Mucosa of descending colon (tissue), 3 donors: ENCODE measurements at regions not wholly inside any gene's neighbourhood (a gene's known extent, or its start where the extent isn't known, plus 50 kb on each side); places are given as distances from the start of the nearest gene placed in this dataset.

Experiments used
- ATAC-seq: fragments of 200-7000 bp; cut with Tn5 transposase; one replicate; pipeline ENCODE4 v1.9.1; 2020; ENCODE audit warnings: mild to moderate bottlenecking, moderate library complexity
- DNase-seq, 3 donors: peaks; one replicate each; pipeline ENCODE4 v3.0.0-alpha.2; 2020
- H3K36me3 ChIP-seq: fragments of 200-600 bp; one replicate; pipeline ENCODE4 v1.8.0; 2021; ENCODE audit warnings: low read depth, mild to moderate bottlenecking
- H3K4me1 ChIP-seq: fragments of 200-600 bp; one replicate; pipeline ENCODE4 v1.8.0; 2021; ENCODE audit warnings: low read depth, mild to moderate bottlenecking
- H3K4me3 ChIP-seq: fragments of 200-600 bp; one replicate; pipeline ENCODE4 v1.8.0; 2021; ENCODE audit warnings: mild to moderate bottlenecking
- H3K9me3 ChIP-seq: fragments of 200-600 bp; one replicate; pipeline ENCODE4 v1.8.0; 2021; ENCODE audit warnings: mild to moderate bottlenecking
- CTCF ChIP-seq: fragments of 200-600 bp; IDR thresholded peaks from one replicate; pipeline ENCODE4 v1.8.0; 2022; ENCODE audit warnings: antibody characterized with exemption, mild to moderate bottlenecking
- intact Hi-C, 2 donors: fragments of 100-400 bp; cut with DNase I in 1 of 2; cut with micrococcal nuclease in 1 of 2; formaldehyde crosslinking; loops; one replicate each; pipeline versions ENCODE4 v1.11.0 to v1.11.1; 2022; cut with DNase I, micrococcal nuclease
- donor health status: DM: no; HTN: no; CAD: no; lungs with moderate emphysema.
- donor health status: DM: no; HTN: no; CAD: no.
- donor health status: DM: no; HTN: yes; CAD: no.

GRCh38 chr3:40793730-40794129 lies 269.0 kb downstream of the ZNF621 start:
- H3K36me3 ChIP-seq = no peaks in the 10 kb centered on the region
- intact Hi-C loops = no loop called here
- H3K9me3 ChIP-seq = no peaks in the 10 kb centered on the region
- H3K4me1 ChIP-seq = no peaks in the 10 kb centered on the region
- ATAC-seq = no peak
- no peak for DNase-seq
- no peak for TF ChIP-seq CTCF
- no peak overlapping the region for H3K4me3 ChIP-seq

DNA sequence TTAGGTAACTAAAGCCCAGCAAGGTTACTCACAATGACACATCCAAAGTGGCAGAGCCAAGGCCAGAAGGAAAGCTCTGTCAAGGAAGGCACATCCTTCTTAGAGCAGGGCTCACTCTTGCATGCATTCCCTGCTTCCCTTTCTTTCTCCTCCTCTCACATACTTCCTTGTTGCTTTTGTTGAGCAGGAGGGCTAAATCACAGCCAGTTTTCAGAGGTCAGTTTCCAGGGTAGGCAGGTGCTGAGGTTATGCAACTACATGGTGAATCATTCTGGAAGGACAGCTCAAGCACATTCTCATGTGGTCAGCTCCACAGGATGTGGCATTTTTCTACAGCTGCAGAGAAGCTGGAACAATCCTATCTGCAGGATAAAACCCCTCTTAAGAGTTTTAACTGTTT lies 275.6 kb downstream of the ZNF621 start:
- no peaks in the 10 kb centered on the region for H3K9me3 ChIP-seq
- ATAC-seq (peak; percentile 67), DNase-seq (peak in 1 of 3 donors; percentile 20)
- intact Hi-C loops = no loop called here
- no peaks in the 10 kb centered on the region for H3K4me1 ChIP-seq
- no peak overlapping the region for H3K4me3 ChIP-seq
- no peaks in the 10 kb centered on the region for H3K36me3 ChIP-seq
- no peak for TF ChIP-seq CTCF

- TF ChIP-seq CTCF = no peak
- no peaks in the 10 kb centered on the region for H3K9me3 ChIP-seq
Observed at GRCh38 chr3:40801284-40801741, 276.6 kb downstream of the ZNF621 start.

DNA sequence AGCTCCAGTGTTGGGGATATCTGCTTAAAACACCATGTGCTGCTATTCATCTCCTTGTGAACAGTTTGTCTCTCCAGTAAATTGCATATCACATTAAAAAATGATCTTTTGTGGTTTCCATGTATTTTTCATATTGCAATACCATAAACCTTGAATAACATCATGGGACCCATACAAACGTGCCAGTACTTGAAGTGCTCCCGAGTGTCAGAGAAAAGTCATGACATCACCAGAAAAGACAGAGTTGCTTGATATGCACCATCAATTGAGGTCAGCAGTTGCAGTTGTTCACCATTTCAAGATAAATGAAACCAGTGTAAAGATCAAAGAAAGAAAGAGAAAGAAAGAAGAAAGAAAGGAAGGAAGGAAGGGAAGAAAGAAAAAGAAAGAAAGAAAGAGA lies 278.6 kb downstream of the ZNF621 start:
- no peak for TF ChIP-seq CTCF
- Histone ChIP-seq H3K4me3 (no peak overlapping the region), H3K9me3 (no peaks in the 10 kb centered on the region), H3K36me3 (no peaks in the 10 kb centered on the region), H3K4me1 (no peaks in the 10 kb centered on the region)
- DNase-seq = no peak
- intact Hi-C loops = no loop called here
- ATAC-seq = no peak

More at GRCh38 chr3:40801284-40801741, 276.6 kb downstream of the ZNF621 start:
- intact Hi-C loops = no loop called here
- ATAC-seq (no peak), DNase-seq (no peak)
- Histone ChIP-seq H3K4me3 (no peak overlapping the region), H3K4me1 (no peaks in the 10 kb centered on the region), H3K36me3 (no peaks in the 10 kb centered on the region)

GRCh38 chr3:40805456-40805855 lies 280.7 kb downstream of the ZNF621 start:
- ATAC-seq (no peak), DNase-seq (no peak)
- TF ChIP-seq CTCF = no peak
- peaks cover 2% of the 10 kb centered on the region for H3K9me3 ChIP-seq
- no peaks in the 10 kb centered on the region for H3K4me1 ChIP-seq
- no peak overlapping the region for H3K4me3 ChIP-seq
- intact Hi-C loops = no loop called here
- no peaks in the 10 kb centered on the region for H3K36me3 ChIP-seq

DNA sequence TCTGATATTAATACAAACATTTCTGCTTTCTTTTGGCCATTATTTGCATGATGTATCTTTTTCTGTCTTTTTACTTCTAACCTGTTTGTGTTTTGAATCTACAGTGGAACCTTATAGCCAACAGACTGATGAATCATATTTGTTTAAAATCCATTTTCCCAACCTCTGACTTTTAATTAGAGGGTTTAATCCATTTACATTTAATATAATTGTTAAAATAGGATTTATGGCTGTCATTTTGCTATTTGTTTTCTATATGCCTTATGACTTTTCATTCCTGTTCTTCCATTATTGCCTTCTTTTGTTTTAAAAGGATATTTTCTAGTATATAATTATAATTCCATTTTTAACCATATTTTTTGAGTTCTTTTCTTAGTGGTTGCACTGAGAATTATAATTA lies 286.1 kb downstream of the ZNF621 start:
- intact Hi-C loops = no loop called here
- no peak for ATAC-seq

More for the DNA sequence above, 286.1 kb downstream of the ZNF621 start:
- TF ChIP-seq CTCF = no peak
- Histone ChIP-seq H3K4me1 (no peaks in the 10 kb centered on the region), H3K36me3 (no peaks in the 10 kb centered on the region), H3K9me3 (peaks cover 11% of the 10 kb centered on the region), H3K4me3 (no peak overlapping the region)
- DNase-seq = no peak
